OCI-LY1 (cell line): ENCODE measurements at regions not wholly inside any gene's neighbourhood (a gene's known extent, or its start where the extent isn't known, plus 50 kb on each side); places are given as distances from the start of the nearest gene placed in this dataset.

Source experiments
- H2AFZ ChIP-seq: fragments of 200-600 bp; sonication (generic), shearing (Covaris generic); 2 replicates; pipeline ENCODE4 v1.6.0; 2014; ENCODE audit warnings: antibody characterized with exemption, mild to moderate bottlenecking, low read length
- H3F3A ChIP-seq: fragments of 200-600 bp; sonication (generic), shearing (Covaris generic); 2 replicates; pipeline ENCODE4 v1.6.0; 2014; ENCODE audit warnings: mild to moderate bottlenecking, antibody characterized with exemption, low read length, moderate library complexity; ENCODE audit not compliant: insufficient read depth
- H3K27ac ChIP-seq: fragments of 200-600 bp; sonication (generic); 2 replicates; pipeline ENCODE4 v1.5.1; 2014; ENCODE audit warnings: low read length, mixed run types, mild to moderate bottlenecking, low read depth; ENCODE audit not compliant: poor library complexity, severe bottlenecking
- H3K27me3 ChIP-seq: fragments of 200-600 bp; sonication (generic); 2 replicates; pipeline ENCODE4 v1.6.0; 2014; ENCODE audit warnings: antibody characterized with exemption, mild to moderate bottlenecking, low read length, moderate library complexity; ENCODE audit not compliant: insufficient read depth
- H3K36me3 ChIP-seq: fragments of 200-600 bp; sonication (generic); 2 replicates; pipeline ENCODE4 v1.6.1; 2014; ENCODE audit warnings: mild to moderate bottlenecking, antibody characterized with exemption, low read length, moderate library complexity, mixed read lengths; ENCODE audit not compliant: insufficient read depth
- H3K4me1 ChIP-seq: fragments of 200-600 bp; sonication (generic); 2 replicates; pipeline ENCODE4 v1.5.1; 2014; ENCODE audit warnings: mild to moderate bottlenecking, low read length, moderate library complexity; ENCODE audit not compliant: insufficient read depth, severe bottlenecking
- H3K4me2 ChIP-seq: fragments of 200-600 bp; sonication (generic), shearing (Covaris generic); 2 replicates; pipeline ENCODE4 v1.6.1; 2014; ENCODE audit warnings: low read length
- H3K4me3 ChIP-seq: fragments of 200-600 bp; sonication (generic); 2 replicates; pipeline ENCODE4 v1.5.1; 2014; ENCODE audit warnings: low read length, low read depth, mild to moderate bottlenecking, mixed read lengths; ENCODE audit not compliant: poor library complexity, severe bottlenecking
- H3K79me2 ChIP-seq: fragments of 200-600 bp; shearing (Covaris generic); 2 replicates; pipeline ENCODE4 v1.6.1; 2016; ENCODE audit warnings: mixed run types, low read length, mixed read lengths; ENCODE audit not compliant: insufficient read depth
- H3K9ac ChIP-seq: fragments of 200-600 bp; sonication (generic), shearing (Covaris generic); 2 replicates; pipeline ENCODE4 v1.6.1; 2014; ENCODE audit warnings: mild to moderate bottlenecking, low read length, mixed read lengths
- H3K9me2 ChIP-seq: fragments of 200-600 bp; sonication (generic), shearing (Covaris generic); 2 replicates; pipeline ENCODE4 v1.6.1; 2014; ENCODE audit warnings: low read depth, mild to moderate bottlenecking, low read length, mixed read lengths
- H3K9me3 ChIP-seq: fragments of 200-600 bp; shearing (Covaris generic); 2 replicates; pipeline ENCODE4 v1.6.1; 2014; ENCODE audit warnings: low read length, mixed read lengths
- H4K20me1 ChIP-seq: fragments of 200-600 bp; sonication (generic), shearing (Covaris generic); 2 replicates; pipeline ENCODE4 v1.6.0; 2016; ENCODE audit warnings: mild to moderate bottlenecking, low read length; ENCODE audit not compliant: insufficient read depth
- CTCF ChIP-seq: fragments of 200-600 bp; sonication (generic), shearing (Covaris generic); IDR thresholded peaks from 2 replicates; pipeline ENCODE4 v1.5.1; 2017; ENCODE audit warnings: mild to moderate bottlenecking, antibody characterized with exemption, low read length, moderate library complexity, mixed read lengths
- EZH2 ChIP-seq: fragments of 200-600 bp; sonication (generic), shearing (Covaris generic); IDR thresholded peaks from 2 replicates; pipeline ENCODE4 v1.8.0; 2017; ENCODE audit warnings: borderline replicate concordance, mixed run types, mild to moderate bottlenecking, antibody characterized with exemption, low read length, moderate library complexity, mixed read lengths

- no peaks in the 10 kb centered on the region for H3K27me3 ChIP-seq
Measured at GRCh38 chr10:30534465-30535144, 94.9 kb downstream of the LYZL2 start.

GRCh38 chr10:30531751-30532530, 97.6 kb downstream of the LYZL2 start:
- Histone ChIP-seq H3K4me3 (no peak overlapping the region), H3K9me3 (no peaks in the 10 kb centered on the region), H3K79me2 (no peaks in the 10 kb centered on the region), H3K27me3 (no peaks in the 10 kb centered on the region), H3K4me2 (no peak overlapping the region), H3K9ac (no peak overlapping the region), H3K9me2 (no peaks in the 10 kb centered on the region), H4K20me1 (no peaks in the 10 kb centered on the region), H3K27ac (peak overlapping the region; percentile 88), H3K36me3 (no peaks in the 10 kb centered on the region), H2AFZ (no peak overlapping the region), H3F3A (no peaks in the 10 kb centered on the region), H3K4me1 (peaks cover 59% of the 10 kb centered on the region)
- TF ChIP-seq EZH2 (no peak), CTCF (no peak)

More at GRCh38 chr10:30534465-30535144, 94.9 kb downstream of the LYZL2 start:
- Histone ChIP-seq H2AFZ (no peak overlapping the region), H3K9me3 (no peaks in the 10 kb centered on the region), H4K20me1 (no peaks in the 10 kb centered on the region), H3K27ac (peak overlapping the region; percentile 88), H3F3A (no peaks in the 10 kb centered on the region), H3K79me2 (no peaks in the 10 kb centered on the region), H3K4me2 (no peak overlapping the region), H3K4me3 (no peak overlapping the region), H3K36me3 (no peaks in the 10 kb centered on the region), H3K9me2 (no peaks in the 10 kb centered on the region), H3K9ac (no peak overlapping the region), H3K4me1 (peaks cover 35% of the 10 kb centered on the region)
- TF ChIP-seq EZH2, result no peak
- peak; percentile 76 for TF ChIP-seq CTCF

GRCh38 chr10:30529373-30529998, 95.5 kb downstream of the MAP3K8 start:
- Histone ChIP-seq H3K9me3 (no peaks in the 10 kb centered on the region), H3F3A (no peaks in the 10 kb centered on the region), H3K9ac (peak overlapping the region; percentile 53; the same call in 1 of the 2 replicates), H4K20me1 (no peaks in the 10 kb centered on the region), H3K4me2 (peak overlapping the region; percentile 58), H3K27ac (peak overlapping the region; percentile 93), H2AFZ (0 out of 2 replicates have a peak overlapping the region, but pooled peaks have one; percentile 22), H3K4me1 (peaks cover 61% of the 10 kb centered on the region), H3K36me3 (no peaks in the 10 kb centered on the region), H3K4me3 (peak overlapping the region; percentile 42), H3K9me2 (no peaks in the 10 kb centered on the region), H3K79me2 (no peaks in the 10 kb centered on the region), H3K27me3 (no peaks in the 10 kb centered on the region)
- TF ChIP-seq CTCF, result no peak
- no peak for TF ChIP-seq EZH2
